Activated CD4-positive, alpha-beta T cell treated with anti-CD3 and anti-CD28 coated beads, Interleukin-2, amount 10 ng/mL, durations not matched to agents 24 days and 14 days (primary cell): ENCODE measurements at regions not wholly inside any gene's neighbourhood (a gene's known extent, or its start where the extent isn't known, plus 50 kb on each side); places are given as distances from the start of the nearest gene placed in this dataset.
A peak's percentile ranks its signal among the peaks of the same experiment; 100 is the strongest.

Experiments used
- DNase-seq: peaks from one replicate; pipeline ENCODE4 v3.0.0; 2022
- H3K27ac Mint-ChIP-seq: one replicate; pipeline ENCODE4 v1.8.0; 2022; ENCODE audit warnings: mild to moderate bottlenecking, mixed read lengths
- H3K27me3 Mint-ChIP-seq: one replicate; pipeline ENCODE4 v1.8.0; 2022; ENCODE audit warnings: mixed read lengths
- H3K36me3 Mint-ChIP-seq: one replicate; pipeline ENCODE4 v1.8.0; 2022; ENCODE audit warnings: low read depth, mild to moderate bottlenecking, mixed read lengths
- H3K4me1 Mint-ChIP-seq: one replicate; pipeline ENCODE4 v1.8.0; 2021; ENCODE audit warnings: mixed read lengths
- H3K4me3 Mint-ChIP-seq: one replicate; pipeline ENCODE4 v1.8.0; 2022; ENCODE audit warnings: mild to moderate bottlenecking, moderate library complexity, mixed read lengths
- H3K9me3 Mint-ChIP-seq: one replicate; pipeline ENCODE4 v1.8.0; 2021; ENCODE audit warnings: mixed read lengths
- intact Hi-C: fragments of 100-400 bp; cut with micrococcal nuclease; formaldehyde crosslinking; loops from one replicate; pipeline ENCODE4 v1.15.1; 2023

- Mint-ChIP-seq H3K4me3 (no peak overlapping the region), H3K9me3 (no peaks in the 10 kb centered on the region), H3K27ac (no peak overlapping the region), H3K36me3 (no peaks in the 10 kb centered on the region), H3K4me1 (peaks cover 9% of the 10 kb centered on the region), H3K27me3 (peaks cover 1% of the 10 kb centered on the region)
- DNase-seq, result no peak
- intact Hi-C loops, result no loop called here
Observed at GRCh38 chr6:158920311-158920905, 79.6 kb downstream of the RSPH3 start.

DNA sequence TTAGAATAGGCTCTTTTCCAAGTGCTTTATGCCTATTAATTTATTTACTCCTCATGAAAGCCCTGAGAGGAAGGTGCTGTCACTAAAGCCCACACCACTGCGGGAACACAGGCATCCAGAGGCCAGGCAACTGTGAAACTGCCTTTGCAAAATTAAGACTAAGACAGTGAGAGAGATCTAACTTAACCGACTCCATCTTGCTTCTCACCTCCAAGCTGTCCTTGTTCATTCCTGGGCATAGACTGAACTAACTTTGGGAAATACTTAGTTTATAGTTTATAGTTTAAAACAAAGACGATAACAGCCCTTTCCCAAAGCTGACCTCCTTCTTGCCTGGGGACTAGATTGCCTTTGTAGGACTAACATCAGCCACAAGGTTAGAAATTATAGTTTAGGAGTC lies 80.1 kb downstream of the RSPH3 start:
- Mint-ChIP-seq H3K27me3 (peaks cover 1% of the 10 kb centered on the region), H3K4me3 (no peak overlapping the region), H3K9me3 (no peaks in the 10 kb centered on the region), H3K4me1 (peaks cover 11% of the 10 kb centered on the region), H3K27ac (no peak overlapping the region), H3K36me3 (no peaks in the 10 kb centered on the region)
- DNase-seq, result no peak
- intact Hi-C loops, result no loop called here

DNA sequence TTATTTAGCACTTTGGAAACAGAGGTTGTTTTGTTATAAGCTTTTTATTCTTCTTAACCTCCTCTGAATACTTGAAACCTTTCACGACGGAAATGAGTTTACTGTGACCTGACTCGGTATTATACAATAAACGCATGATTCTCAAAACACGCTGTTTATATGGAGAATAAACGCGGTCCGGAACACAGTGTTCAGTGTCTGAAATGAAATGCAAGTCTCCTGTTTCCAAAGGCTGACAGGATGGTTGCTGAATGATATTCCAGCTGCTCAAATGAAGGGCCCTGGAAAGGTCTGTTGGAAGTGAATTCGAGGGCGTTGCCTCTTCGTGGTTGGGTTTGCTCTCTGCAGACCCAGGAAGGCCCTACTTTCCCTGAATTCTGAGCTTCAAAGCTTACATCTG lies 83.4 kb downstream of the RSPH3 start:
- H3K4me3 Mint-ChIP-seq, result no peak overlapping the region
- intact Hi-C loops, result no loop called here
- H3K27me3 Mint-ChIP-seq, result peaks cover 1% of the 10 kb centered on the region
- H3K36me3 Mint-ChIP-seq, result no peaks in the 10 kb centered on the region
- peaks cover 4% of the 10 kb centered on the region for H3K9me3 Mint-ChIP-seq
- DNase-seq, result no peak
- H3K4me1 Mint-ChIP-seq, result peaks cover 23% of the 10 kb centered on the region
- H3K27ac Mint-ChIP-seq, result no peak overlapping the region

GRCh38 chr6:158914923-158915322 lies 85.1 kb downstream of the RSPH3 start:
- peaks cover 32% of the 10 kb centered on the region for H3K4me1 Mint-ChIP-seq
- no peak overlapping the region for H3K27ac Mint-ChIP-seq
- intact Hi-C loops, result loop anchor here (5.0 kb wide), 1 partner anchor 43 kb away; no protein-coding TSS in a partner anchor
- no peak overlapping the region for H3K4me3 Mint-ChIP-seq
- no peaks in the 10 kb centered on the region for H3K27me3 Mint-ChIP-seq
- no peaks in the 10 kb centered on the region for H3K36me3 Mint-ChIP-seq
- peaks cover 4% of the 10 kb centered on the region for H3K9me3 Mint-ChIP-seq
- DNase-seq, result no peak

- Mint-ChIP-seq H3K4me3 (no peak overlapping the region), H3K27ac (no peak overlapping the region), H3K36me3 (no peaks in the 10 kb centered on the region), H3K4me1 (peaks cover 32% of the 10 kb centered on the region), H3K9me3 (peaks cover 4% of the 10 kb centered on the region), H3K27me3 (no peaks in the 10 kb centered on the region)
- intact Hi-C loops, result loop anchor here (5.0 kb wide), 1 partner anchor 41 kb away; no protein-coding TSS in a partner anchor
- DNase-seq, result no peak
Observed at GRCh38 chr6:158913580-158913979, 86.4 kb downstream of the RSPH3 start.

- H3K27ac Mint-ChIP-seq, result no peak overlapping the region
- no peak for DNase-seq
- H3K27me3 Mint-ChIP-seq, result no peaks in the 10 kb centered on the region
- peaks cover 8% of the 10 kb centered on the region for H3K9me3 Mint-ChIP-seq
- no peak overlapping the region for H3K4me3 Mint-ChIP-seq
- H3K4me1 Mint-ChIP-seq, result peaks cover 28% of the 10 kb centered on the region
- intact Hi-C loops, result loop anchor here (5.0 kb wide), 1 partner anchor 40 kb away; no protein-coding TSS in a partner anchor
- no peaks in the 10 kb centered on the region for H3K36me3 Mint-ChIP-seq
Observed at GRCh38 chr6:158912655-158913054, 87.3 kb downstream of the RSPH3 start.

- intact Hi-C loops, result loop anchor here (5.0 kb wide), 1 partner anchor 40 kb away; no protein-coding TSS in a partner anchor
- DNase-seq, result peak; percentile 68
- H3K36me3 Mint-ChIP-seq, result no peaks in the 10 kb centered on the region
- H3K4me1 Mint-ChIP-seq, result peaks cover 26% of the 10 kb centered on the region
- H3K4me3 Mint-ChIP-seq, result peak overlapping the region; percentile 54
- peak overlapping the region; percentile 79 for H3K27ac Mint-ChIP-seq
- no peaks in the 10 kb centered on the region for H3K27me3 Mint-ChIP-seq
- H3K9me3 Mint-ChIP-seq, result peaks cover 14% of the 10 kb centered on the region
Observed at GRCh38 chr6:158911746-158912480, 88.1 kb downstream of the RSPH3 start.

DNA sequence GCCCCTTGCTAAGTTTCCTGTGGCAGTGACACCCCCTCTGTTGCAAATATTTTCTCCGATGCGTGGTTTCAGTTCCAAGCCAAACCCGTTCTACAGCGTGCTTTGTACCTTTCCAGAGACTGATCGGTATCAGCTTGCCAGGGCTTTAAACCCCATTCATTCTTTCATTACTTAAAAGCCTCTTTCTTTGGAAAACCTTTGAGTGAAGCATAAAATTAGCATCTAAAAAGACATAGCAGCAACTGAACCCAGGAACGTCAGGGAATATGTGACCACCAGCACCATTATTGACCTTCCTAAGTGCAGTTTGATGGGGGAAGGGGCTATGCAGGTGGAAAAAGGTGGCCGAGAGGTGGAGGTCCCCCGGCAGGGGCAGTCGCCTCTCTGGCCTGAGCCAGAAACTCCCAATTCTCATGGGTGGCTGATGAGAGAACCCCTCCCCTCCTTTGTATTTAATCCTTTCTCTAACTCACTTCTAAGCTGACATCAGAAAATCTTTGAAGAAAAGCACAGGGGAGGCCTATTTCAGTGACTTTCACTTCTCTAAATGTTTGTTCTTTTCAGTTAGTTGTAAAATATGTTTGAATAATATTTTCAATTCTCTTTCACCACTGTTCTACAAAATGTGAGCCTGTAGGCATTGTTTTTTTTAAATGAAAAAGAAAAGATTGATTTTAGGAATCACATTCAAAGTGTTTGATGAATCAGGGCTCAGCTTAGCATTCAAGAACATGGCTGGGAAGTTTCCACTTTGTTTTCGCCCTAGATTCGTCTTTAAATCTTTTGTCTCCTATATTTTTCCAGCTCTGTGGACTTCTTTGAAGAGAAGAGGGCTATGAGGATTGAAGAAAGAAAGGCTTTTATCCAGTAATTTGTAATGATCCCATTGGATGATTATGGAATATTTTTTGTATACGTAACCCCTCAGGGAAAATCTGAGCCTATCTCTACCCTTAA lies 89.2 kb downstream of the RSPH3 start:
- Mint-ChIP-seq H3K36me3 (peaks cover 3% of the 10 kb centered on the region), H3K4me1 (peaks cover 26% of the 10 kb centered on the region), H3K4me3 (peak overlapping the region; percentile 38), H3K27me3 (no peaks in the 10 kb centered on the region), H3K27ac (no peak overlapping the region), H3K9me3 (peaks cover 21% of the 10 kb centered on the region)
- intact Hi-C loops, result loop anchor here (5.0 kb wide), 1 partner anchor 38 kb away; no protein-coding TSS in a partner anchor
- peak; percentile 65 for DNase-seq

GRCh38 chr6:158909938-158910337 lies 90.1 kb downstream of the RSPH3 start:
- Mint-ChIP-seq H3K4me1 (peaks cover 24% of the 10 kb centered on the region), H3K4me3 (no peak overlapping the region), H3K36me3 (peaks cover 7% of the 10 kb centered on the region), H3K9me3 (peaks cover 29% of the 10 kb centered on the region), H3K27me3 (no peaks in the 10 kb centered on the region), H3K27ac (no peak overlapping the region)
- no peak for DNase-seq
- intact Hi-C loops, result loop anchor here (5.0 kb wide), 1 partner anchor 38 kb away; no protein-coding TSS in a partner anchor

- intact Hi-C loops, result no loop called here
- H3K36me3 Mint-ChIP-seq, result peaks cover 9% of the 10 kb centered on the region
- no peak overlapping the region for H3K4me3 Mint-ChIP-seq
- DNase-seq, result no peak
- no peak overlapping the region for H3K27ac Mint-ChIP-seq
- peaks cover 24% of the 10 kb centered on the region for H3K4me1 Mint-ChIP-seq
- H3K9me3 Mint-ChIP-seq, result peaks cover 35% of the 10 kb centered on the region
- peaks cover 1% of the 10 kb centered on the region for H3K27me3 Mint-ChIP-seq
Observed at GRCh38 chr6:158908606-158909005, 89.4 kb upstream of the EZR start.

DNA sequence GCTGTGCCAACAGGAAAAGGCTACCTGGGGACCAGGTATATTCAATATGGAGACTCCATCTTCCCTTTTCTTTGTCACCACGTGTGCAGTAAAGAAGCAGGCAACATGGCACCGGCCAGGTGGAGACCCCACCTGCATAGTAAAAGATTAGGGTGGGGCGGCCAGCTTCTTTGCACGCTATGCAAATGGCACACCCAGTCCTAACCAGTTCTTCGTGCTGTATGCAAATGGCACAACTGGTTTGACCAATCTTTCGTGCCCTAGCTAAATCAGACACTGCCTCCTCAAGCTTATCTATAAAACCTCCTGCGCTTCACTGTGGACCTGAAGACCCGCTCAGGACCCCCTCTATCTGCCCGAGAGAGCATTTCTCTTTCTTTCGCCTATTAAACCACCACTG lies 88.8 kb upstream of the EZR start:
- peaks cover 9% of the 10 kb centered on the region for H3K36me3 Mint-ChIP-seq
- H3K27me3 Mint-ChIP-seq, result peaks cover 1% of the 10 kb centered on the region
- intact Hi-C loops, result no loop called here
- no peak overlapping the region for H3K27ac Mint-ChIP-seq
- no peak for DNase-seq
- peaks cover 24% of the 10 kb centered on the region for H3K4me1 Mint-ChIP-seq
- peaks cover 35% of the 10 kb centered on the region for H3K9me3 Mint-ChIP-seq
- H3K4me3 Mint-ChIP-seq, result no peak overlapping the region

DNA sequence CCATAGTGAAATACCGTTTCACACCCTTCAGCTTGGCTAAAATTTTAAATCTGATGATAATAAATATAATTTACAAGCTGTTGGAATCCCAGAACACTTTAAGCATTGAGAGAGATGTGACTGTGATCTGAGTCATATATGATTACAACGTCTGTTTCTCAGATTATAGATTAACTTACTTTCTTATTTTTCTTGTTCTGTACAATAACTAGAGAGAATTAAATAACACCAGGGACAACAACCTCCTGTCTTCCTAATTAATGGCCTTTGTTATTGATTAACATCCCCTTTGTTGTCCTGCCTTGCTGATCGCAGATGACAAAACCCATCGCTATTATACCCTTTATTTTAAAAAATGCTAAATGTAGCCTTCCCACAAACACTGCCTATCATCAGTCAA lies 87.8 kb upstream of the EZR start:
- H3K9me3 Mint-ChIP-seq, result peaks cover 33% of the 10 kb centered on the region
- H3K36me3 Mint-ChIP-seq, result peaks cover 9% of the 10 kb centered on the region
- H3K4me3 Mint-ChIP-seq, result no peak overlapping the region
- DNase-seq, result no peak
- H3K27me3 Mint-ChIP-seq, result peaks cover 1% of the 10 kb centered on the region
- no peak overlapping the region for H3K27ac Mint-ChIP-seq
- intact Hi-C loops, result no loop called here
- peaks cover 15% of the 10 kb centered on the region for H3K4me1 Mint-ChIP-seq

DNA sequence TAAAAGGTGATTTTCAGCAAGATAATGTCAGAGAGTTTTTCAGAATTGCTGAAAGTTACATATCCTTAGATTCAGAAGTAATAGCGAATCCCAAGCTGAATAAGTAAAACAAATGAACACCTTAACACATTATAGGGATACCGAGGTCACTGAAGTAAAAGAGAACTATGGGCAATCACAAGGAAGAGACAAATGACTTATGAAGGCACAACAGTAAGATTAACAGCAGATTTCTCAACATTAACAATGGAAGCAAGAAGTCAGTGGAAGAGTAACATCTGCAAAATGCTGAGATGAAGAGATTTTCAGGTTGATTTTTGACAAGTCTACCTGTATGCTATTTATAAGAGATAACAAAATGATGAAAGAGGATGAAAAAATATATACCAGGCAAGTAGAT lies 86.1 kb upstream of the EZR start:
- DNase-seq, result no peak
- H3K4me3 Mint-ChIP-seq, result no peak overlapping the region
- H3K27me3 Mint-ChIP-seq, result peaks cover 1% of the 10 kb centered on the region
- no peak overlapping the region for H3K27ac Mint-ChIP-seq
- H3K36me3 Mint-ChIP-seq, result peaks cover 9% of the 10 kb centered on the region
- peaks cover 2% of the 10 kb centered on the region for H3K4me1 Mint-ChIP-seq
- intact Hi-C loops, result no loop called here
- H3K9me3 Mint-ChIP-seq, result peaks cover 31% of the 10 kb centered on the region
